ENCODE measurements at regions not wholly inside any gene's neighbourhood (a gene's known extent, or its start where the extent isn't known, plus 50 kb on each side); places are given as distances from the start of the nearest gene placed in this dataset.
"Not testable (repeated sequence)": the region's sequence is repeated elsewhere in the genome, so short reads cannot be mapped to it uniquely, and the experiment has no call there.

DNA sequence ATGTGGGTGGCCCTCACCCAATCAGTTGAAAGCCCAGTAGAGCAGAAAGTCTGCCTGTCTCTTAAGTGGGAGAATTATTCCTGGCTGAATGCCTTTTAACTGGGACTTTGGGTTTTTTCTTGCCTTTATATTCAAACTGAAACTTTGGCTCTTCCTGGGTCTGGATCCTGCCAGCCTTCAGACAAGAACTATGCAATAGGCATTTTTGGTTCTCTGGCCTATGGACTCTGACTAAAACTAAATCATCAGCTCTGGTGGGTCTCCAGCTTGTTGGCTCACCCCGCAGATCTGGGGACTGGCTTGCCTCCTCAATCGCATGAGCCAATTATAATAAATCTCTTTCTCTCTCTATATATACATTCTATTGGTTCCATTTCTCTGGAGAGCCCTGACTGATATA, 173.0 kb upstream of the IGF1 start:
- DNase-seq: no peak

DNA sequence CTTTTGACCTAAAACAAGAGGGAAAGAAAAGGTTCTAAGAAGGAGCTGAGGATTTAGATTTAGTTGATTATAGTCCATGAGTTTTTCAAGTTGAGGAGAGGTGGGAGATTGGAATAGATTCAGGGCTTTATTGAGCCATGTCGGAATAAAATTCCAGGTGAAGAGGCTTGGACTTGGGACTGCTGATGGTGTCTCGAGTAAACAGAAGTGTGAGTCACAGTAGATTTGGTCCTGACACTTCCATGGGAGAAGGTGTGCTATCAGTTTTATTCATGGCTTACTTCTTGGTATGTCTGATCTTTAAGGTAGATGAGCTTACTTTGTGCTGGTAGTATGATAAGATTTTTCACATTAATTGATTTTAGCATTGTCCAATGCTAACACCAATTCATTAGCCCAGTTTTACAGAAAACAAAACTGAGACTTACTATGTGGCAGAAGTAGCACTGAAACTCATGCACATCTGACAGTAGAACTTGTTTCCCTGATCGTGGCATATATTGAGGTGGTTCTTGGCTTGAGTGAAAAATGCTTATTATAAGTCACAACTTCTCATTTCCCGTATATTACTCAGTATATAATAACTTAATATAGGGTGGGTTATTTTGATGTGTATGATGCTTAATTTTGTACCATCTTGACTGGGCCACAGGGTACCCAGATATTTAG, 172.4 kb upstream of the IGF1 start:
- no peak for DNase-seq

DNA sequence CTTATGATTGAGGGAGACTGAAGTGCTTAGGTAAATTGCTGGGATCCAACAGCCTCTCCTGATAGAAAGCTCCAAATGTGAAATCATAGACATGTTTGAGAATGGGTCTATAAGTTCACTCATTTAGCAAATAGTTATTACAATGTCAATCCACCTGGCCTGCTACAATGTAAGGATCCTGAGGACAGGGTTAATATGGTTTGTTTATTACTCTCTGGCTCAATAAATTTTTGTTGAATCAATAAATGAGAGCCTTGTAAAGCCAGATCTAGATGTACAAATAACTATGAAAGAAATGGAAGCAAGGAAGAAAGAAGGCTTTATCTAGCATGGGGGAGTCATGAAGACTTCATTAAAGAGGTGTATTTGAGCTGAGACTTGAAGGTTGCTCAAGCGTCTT, 165.6 kb upstream of the IGF1 start:
- DNase-seq: no peak

- DNase-seq: no peak
Measured at GRCh38 chr12:102643879-102644575, 163.7 kb upstream of the IGF1 start.

- DNase-seq: no peak
Measured at GRCh38 chr12:102642199-102642598, 161.8 kb upstream of the IGF1 start.

GRCh38 chr12:102640658-102641057, 160.3 kb upstream of the IGF1 start:
- DNase-seq: not testable (repeated sequence)

- no peak for DNase-seq
Measured at GRCh38 chr12:102638777-102639176, 158.4 kb upstream of the IGF1 start.

GRCh38 chr12:102633981-102634605, 153.7 kb upstream of the IGF1 start:
- no peak for DNase-seq

DNA sequence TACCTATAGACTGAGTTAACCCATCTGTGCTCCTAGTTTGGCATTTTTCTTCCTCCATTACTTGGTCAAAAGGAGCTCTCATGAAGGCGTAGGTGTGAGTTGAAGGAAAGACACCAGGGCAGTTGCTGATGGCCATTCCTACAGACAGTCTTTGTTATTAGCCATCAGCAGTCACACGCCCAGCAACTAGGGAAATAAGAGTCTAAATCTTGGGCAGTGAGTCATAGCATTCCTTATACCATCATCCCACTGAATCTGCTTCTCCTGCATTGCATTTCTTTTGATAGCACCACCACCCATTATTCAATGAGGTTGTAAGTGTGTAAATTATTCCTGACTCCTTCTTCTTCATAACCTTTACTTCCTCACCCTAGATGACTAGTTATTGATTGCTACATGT, 150.9 kb upstream of the IGF1 start:
- DNase-seq: no peak

DNA sequence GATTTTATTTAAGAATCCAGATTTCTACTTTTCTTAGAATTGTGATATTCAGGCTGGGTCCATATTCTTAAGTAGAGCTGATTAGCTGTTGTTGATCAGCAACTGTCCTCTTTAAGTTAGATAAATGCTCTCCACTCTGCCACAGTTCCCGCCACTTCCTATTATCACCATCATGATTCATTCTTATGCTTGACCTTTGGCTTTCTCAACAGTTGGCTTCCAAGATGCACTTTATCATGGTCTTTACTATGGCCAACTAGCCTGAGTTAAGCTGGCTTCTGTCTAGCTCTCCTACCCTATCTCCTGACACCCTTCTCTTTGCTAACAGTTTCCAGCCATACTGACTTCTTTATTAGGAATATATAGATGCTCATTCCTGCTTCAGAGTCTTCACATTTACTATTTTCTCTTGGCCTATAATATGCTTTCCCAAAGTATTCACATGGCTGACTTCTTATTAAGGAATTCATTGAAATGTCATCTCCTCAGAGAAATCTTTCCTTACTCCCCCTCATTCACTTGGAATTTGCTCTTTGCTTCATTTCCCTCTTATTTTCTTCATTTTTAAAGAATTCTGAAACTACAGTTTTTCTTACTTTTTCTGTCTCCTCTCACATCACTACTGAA, 149.0 kb upstream of the IGF1 start:
- DNase-seq: no peak

DNA sequence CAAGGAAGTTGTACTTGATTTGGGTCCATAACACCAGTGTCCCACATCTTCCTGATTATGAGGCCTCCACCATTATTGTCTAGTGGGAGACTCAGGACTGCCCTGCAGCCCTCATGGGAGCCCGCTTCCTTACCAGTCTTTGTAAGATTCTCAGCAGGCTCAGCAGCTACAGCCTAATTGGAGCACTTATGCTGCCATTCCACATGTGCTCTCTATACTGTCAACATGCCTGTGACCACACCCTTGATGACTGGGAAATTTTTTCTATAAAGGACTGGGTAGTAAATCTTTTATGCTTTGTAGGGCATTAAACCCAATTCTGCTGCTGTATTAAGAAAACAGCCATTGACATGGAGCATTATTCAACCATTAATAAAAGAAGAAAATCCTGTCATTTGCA, 145.5 kb upstream of the IGF1 start:
- no peak for DNase-seq

- no peak for DNase-seq
Measured at GRCh38 chr12:102622618-102623017, 142.3 kb upstream of the IGF1 start.

- DNase-seq: no peak
Measured at GRCh38 chr12:102618197-102618877, 138.0 kb upstream of the IGF1 start.

DNA sequence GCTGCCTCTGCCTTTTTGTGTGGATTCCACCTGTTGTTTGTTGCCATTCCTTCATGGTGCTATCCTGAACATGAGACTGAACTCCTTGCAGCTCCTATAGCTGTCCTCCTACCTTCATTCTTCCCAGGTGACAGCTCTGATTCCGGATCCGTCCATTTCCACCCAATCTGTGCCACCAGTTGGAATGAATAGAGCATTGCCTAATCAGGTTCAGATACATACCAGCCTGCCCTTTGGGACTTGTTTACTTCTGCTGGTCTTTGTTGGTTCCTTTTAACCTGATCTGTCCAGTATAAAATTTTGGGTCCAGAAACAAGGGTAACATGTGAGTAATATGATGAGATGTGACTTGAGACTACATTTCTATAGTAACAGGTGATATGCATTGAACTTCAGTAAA, 136.3 kb upstream of the IGF1 start:
- no peak for DNase-seq

DNA sequence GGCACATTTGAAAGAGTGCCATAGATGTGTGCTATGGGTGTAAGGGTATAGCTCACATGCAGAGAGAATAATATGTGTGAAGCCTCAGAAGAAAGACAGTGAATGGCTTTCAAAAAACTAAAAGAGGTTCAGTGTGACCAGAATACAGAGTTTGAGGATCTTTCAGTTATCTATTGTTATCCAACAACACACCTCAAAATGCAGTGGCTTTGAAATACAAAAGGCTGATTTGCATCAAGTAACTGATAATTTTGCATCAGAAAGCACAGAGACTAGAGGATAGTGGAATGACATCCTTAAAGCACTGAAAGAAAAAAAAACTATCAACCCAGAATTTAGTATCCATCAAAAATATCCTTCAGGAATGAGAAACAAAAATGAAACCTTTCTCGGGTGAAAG, 131.6 kb upstream of the IGF1 start:
- no peak for DNase-seq

DNA sequence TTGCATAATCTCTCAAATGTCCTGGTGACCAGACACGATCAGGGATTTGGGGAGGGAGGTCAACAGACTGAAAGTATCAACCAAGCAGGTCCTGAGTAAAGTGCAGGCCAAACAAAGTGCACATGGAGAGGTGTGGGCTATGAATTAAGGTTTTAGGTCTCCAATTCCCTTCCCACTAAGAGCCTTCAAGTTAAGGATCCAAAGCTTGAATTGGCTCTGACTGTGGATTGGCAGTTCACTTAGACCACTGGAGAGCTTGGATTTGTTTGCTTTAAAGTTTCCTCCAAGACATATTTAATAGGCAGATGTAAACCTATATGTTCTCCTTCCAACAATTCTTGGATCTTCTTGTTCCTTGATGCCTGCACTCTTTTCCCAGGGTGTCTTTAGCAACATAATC, 129.6 kb upstream of the IGF1 start:
- no peak for DNase-seq

- no peak for DNase-seq
Measured at GRCh38 chr12:102603021-102603420, 122.7 kb upstream of the IGF1 start.

GRCh38 chr12:102602521-102602920, 122.2 kb upstream of the IGF1 start:
- no peak for DNase-seq

DNA sequence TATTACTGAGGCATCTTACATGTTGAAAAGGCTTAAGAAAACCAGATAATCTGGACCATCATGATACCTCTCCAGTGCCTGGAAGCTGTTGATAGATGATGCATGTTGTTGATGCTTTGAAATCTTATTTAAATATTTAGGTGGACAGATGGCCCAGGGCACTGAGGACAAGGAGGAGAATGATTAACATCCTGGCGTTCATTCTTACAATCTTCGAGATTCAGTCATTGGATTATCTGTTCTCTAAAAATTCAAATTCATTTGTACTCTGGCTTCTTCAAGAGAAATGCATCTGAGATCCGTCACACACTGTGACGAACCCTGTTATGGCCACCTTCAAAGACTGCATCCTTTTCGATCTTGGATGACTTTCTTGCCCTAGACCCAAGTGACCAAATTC, 121.3 kb upstream of the IGF1 start:
- DNase-seq: no peak

DNA sequence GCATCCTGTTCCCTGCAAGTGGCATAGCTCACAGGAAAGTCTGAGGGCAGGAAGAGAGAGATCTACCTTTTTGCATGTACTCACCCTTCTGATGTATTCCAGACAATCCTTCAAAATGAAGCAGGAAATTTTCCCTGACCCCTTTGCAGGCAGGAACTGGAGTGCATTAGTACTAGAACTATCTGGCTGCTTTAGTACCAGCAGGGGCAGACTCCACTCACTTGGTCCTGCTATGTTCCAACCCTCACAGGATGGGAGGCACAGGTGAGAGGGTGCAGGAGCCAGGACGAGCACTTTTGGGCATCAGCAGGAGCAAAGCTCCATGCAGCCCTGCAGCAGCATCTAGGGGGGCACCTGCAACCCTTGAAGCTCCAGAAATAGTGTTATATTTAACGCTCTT, 116.3 kb upstream of the IGF1 start:
- DNase-seq: no peak

DNA sequence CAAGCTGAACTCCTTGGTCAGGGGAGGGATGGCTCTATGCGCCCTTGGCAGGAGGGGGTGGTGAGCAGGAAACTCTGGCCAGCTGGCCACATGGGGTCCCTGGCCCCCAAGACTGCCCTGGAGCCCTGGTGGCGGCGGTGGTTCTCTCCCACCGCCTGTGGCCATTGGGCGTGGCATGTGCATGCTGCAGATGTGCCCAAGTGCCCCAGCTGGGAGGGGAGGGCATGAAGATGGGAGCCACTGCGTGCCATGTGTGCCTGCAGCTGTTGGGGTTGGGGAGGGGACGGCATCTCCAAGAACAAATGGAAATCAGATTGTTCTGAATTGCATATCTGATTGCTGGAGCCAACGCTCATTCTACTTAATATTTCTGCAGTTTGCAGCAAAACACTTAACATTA, 115.7 kb upstream of the IGF1 start:
- DNase-seq: no peak

GRCh38 chr12:102595315-102595714, 115.0 kb upstream of the IGF1 start:
- no peak for DNase-seq

GRCh38 chr12:102593134-102593533, 112.8 kb upstream of the IGF1 start:
- DNase-seq: no peak
